Peyer's patch (tissue), 4 donors: ENCODE measurements at regions not wholly inside any gene's neighbourhood (a gene's known extent, or its start where the extent isn't known, plus 50 kb on each side); places are given as distances from the start of the nearest gene placed in this dataset.

Experiments used
- POLR2A ChIP-seq, 2 donors: fragments of 450-650 bp; IDR thresholded peaks; one replicate each; pipeline ENCODE4 v1.5.1; 2017; ENCODE audit warnings: antibody characterized with exemption in 2 of 2, mild to moderate bottlenecking in 2 of 2, moderate library complexity in 2 of 2
- TF ChIP-seq, protein P1 (sequence below), 6 experiments: fragments of 450-650 bp in 4 of 6; fragments of 200-600 bp in 2 of 6; sonication (generic) in 1 of 6; IDR thresholded peaks; one replicate each; pipeline ENCODE4 v1.5.1; 2017 to 2019; ENCODE audit warnings: antibody characterized with exemption in 6 of 6, mild to moderate bottlenecking in 3 of 6, moderate library complexity in 1 of 6

DNA sequence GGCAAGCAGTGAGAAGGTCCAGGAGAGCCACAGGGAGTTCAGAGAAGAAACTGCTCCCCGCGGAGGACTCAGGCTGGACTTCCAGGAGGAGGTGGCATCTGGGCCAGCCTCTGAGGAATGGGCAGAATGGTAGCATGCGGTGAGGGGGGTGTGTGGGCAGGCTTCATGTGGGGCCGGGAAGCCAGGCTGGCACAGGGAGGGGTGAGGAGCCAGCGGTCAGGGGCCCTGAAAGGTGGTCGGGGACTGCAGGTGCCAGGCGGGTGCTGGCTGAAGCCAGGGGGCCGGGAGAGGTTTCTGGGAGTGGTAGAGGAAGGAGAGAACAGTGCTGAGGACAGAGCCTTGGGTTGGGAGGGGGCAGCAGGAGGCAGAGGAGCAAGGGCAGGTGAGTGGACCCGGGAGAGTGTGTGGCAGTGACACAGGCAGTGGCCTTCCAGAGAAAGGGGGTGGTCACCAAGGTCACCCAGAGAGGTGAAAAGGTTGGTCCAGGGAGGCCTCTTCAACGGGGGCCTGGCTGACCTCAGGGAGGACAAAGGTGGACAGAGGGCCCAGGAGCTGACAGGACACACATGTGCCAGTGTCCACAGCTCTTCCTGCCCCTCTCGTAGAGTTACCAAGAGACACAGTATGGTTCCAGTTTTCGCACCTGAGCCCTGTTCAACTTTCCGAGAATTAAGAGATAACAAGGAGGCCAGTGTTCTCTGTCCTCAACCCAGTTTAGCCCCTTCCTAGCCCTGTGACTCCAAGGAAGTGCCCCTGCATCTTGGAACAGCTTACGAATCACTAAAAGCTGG is 101.2 kb upstream of the ASB18 start:
- TF ChIP-seq, protein P1, sequence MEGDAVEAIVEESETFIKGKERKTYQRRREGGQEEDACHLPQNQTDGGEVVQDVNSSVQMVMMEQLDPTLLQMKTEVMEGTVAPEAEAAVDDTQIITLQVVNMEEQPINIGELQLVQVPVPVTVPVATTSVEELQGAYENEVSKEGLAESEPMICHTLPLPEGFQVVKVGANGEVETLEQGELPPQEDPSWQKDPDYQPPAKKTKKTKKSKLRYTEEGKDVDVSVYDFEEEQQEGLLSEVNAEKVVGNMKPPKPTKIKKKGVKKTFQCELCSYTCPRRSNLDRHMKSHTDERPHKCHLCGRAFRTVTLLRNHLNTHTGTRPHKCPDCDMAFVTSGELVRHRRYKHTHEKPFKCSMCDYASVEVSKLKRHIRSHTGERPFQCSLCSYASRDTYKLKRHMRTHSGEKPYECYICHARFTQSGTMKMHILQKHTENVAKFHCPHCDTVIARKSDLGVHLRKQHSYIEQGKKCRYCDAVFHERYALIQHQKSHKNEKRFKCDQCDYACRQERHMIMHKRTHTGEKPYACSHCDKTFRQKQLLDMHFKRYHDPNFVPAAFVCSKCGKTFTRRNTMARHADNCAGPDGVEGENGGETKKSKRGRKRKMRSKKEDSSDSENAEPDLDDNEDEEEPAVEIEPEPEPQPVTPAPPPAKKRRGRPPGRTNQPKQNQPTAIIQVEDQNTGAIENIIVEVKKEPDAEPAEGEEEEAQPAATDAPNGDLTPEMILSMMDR (IDR thresholded peaks at IDR 0.05) = no peak
- no peak for TF ChIP-seq POLR2A (IDR thresholded peaks at IDR 0.05)
